A549 (cell line): ENCODE measurements at regions not wholly inside any gene's neighbourhood (a gene's known extent, or its start where the extent isn't known, plus 50 kb on each side); places are given as distances from the start of the nearest gene placed in this dataset.

Source experiments
- CTCF ChIP-seq: fragments of >200 bp; sonication (Bioruptor Twin); formaldehyde crosslinking; IDR thresholded peaks from 3 replicates; pipeline ENCODE4 v1.5.1; 2016
- ELK1 ChIP-seq: fragments of 150-350 bp; IDR thresholded peaks from 2 replicates; pipeline ENCODE4 v1.6.1; 2014; ENCODE audit warnings: low read depth, mild to moderate bottlenecking, low read length
- FOSL2 ChIP-seq, 2 experiments: fragments of 450-650 bp in 1 of 2; fragments of >200 bp in 1 of 2; sonication (Bioruptor Twin) in 1 of 2; formaldehyde crosslinking; IDR thresholded peaks; 2 replicates each; pipeline versions ENCODE4 v1.5.0 to v1.6.1; 2016 to 2020; ENCODE audit warnings: mild to moderate bottlenecking in 1 of 2, moderate library complexity in 1 of 2
- HDAC2 ChIP-seq: fragments of 200-600 bp; sonication (generic); IDR thresholded peaks from 2 replicates; pipeline ENCODE4 v1.6.1; 2016
- POLR2A ChIP-seq: IDR thresholded peaks from 2 replicates; pipeline ENCODE4 v1.6.1; 2012; ENCODE audit warnings: mild to moderate bottlenecking, low read length
- RAD21 ChIP-seq, 2 experiments: fragments of >200 bp in 1 of 2; sonication (Bioruptor Twin) in 1 of 2; formaldehyde crosslinking in 1 of 2; IDR thresholded peaks in 1 of 2; conservative IDR thresholded peaks in 1 of 2; 2 replicates in 1 of 2; 3 replicates in 1 of 2; pipeline ENCODE4 v1.6.1; 2012 to 2018; ENCODE audit warnings: inconsistent platforms in 1 of 2
- RFX5 ChIP-seq: fragments of 450-650 bp; IDR thresholded peaks from 2 replicates; pipeline ENCODE4 v1.7.1; 2014; ENCODE audit warnings: antibody characterized with exemption, mild to moderate bottlenecking, moderate library complexity
- SMC3 ChIP-seq: fragments of >200 bp; sonication (Bioruptor Twin); formaldehyde crosslinking; IDR thresholded peaks from 3 replicates; pipeline ENCODE4 v1.6.1; 2018; ENCODE audit warnings: inconsistent platforms
- ZC3H11A ChIP-seq: fragments of 450-650 bp; IDR thresholded peaks from 2 replicates; pipeline ENCODE4 v1.6.1; 2014; ENCODE audit warnings: antibody characterized with exemption, mild to moderate bottlenecking
- TF ChIP-seq, protein P1 (sequence below): fragments of 200-600 bp; sonication (generic); IDR thresholded peaks from 2 replicates; pipeline ENCODE4 v1.6.1; 2016; ENCODE audit warnings: antibody characterized with exemption, mild to moderate bottlenecking, moderate library complexity

DNA sequence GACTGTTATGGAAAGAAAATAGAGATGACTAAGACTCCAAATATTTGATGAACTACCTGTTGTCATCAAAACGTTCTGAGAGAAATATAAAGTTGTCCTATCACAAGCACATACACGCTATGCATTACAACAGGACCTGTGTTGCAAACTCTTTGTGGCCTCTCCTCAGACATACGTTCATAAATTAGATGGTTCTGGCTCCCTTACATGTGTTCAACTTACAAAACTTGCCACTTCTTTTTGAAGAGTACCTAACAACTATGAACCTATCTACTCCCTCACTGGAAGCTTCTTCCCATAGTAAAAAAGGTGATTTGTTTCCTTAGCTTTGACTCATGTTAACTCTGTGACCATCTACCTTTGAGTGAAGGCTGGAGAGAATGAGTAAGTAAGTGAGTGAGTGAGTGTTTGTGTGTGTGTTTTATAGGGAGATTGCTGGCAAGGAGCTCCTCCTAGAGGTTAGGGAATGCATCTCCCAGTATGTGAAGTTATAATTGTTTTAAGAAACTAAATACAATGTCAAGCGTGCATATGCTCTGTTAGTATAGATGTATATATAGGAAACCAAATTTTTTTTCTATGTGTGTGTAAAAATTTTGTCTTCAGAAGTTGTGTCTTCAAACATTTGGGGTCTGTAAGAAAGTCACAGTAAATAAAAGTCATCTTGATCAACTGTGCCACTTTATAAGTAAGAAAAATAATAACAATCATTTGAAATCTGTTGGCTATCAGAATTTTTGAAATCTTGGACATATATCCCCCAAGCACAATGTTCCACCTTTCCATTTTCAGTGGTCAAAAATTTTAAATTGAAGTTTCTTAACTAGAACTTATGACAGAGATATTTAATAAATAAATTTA lies 1211.1 kb upstream of the GJE1 start:
- peak; percentile 56 for TF ChIP-seq CTCF
- TF ChIP-seq RAD21 (conservative IDR thresholded peaks at IDR 0.05 in 1 of 2, IDR thresholded peaks at IDR 0.05 in 1 of 2) = peak; percentile 71 to 78
- TF ChIP-seq POLR2A = no peak
- no peak for TF ChIP-seq RFX5
- no peak for TF ChIP-seq ZC3H11A
- TF ChIP-seq HDAC2 = no peak
- TF ChIP-seq SMC3 = peak; percentile 63
- TF ChIP-seq, protein P1, sequence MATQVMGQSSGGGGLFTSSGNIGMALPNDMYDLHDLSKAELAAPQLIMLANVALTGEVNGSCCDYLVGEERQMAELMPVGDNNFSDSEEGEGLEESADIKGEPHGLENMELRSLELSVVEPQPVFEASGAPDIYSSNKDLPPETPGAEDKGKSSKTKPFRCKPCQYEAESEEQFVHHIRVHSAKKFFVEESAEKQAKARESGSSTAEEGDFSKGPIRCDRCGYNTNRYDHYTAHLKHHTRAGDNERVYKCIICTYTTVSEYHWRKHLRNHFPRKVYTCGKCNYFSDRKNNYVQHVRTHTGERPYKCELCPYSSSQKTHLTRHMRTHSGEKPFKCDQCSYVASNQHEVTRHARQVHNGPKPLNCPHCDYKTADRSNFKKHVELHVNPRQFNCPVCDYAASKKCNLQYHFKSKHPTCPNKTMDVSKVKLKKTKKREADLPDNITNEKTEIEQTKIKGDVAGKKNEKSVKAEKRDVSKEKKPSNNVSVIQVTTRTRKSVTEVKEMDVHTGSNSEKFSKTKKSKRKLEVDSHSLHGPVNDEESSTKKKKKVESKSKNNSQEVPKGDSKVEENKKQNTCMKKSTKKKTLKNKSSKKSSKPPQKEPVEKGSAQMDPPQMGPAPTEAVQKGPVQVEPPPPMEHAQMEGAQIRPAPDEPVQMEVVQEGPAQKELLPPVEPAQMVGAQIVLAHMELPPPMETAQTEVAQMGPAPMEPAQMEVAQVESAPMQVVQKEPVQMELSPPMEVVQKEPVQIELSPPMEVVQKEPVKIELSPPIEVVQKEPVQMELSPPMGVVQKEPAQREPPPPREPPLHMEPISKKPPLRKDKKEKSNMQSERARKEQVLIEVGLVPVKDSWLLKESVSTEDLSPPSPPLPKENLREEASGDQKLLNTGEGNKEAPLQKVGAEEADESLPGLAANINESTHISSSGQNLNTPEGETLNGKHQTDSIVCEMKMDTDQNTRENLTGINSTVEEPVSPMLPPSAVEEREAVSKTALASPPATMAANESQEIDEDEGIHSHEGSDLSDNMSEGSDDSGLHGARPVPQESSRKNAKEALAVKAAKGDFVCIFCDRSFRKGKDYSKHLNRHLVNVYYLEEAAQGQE = no peak
- TF ChIP-seq ELK1 = no peak
- TF ChIP-seq FOSL2 (IDR thresholded peaks at IDR 0.05) = no peak
- no peak for TF ChIP-seq FOSL2 (CRISPR knock-in tag; IDR thresholded peaks at IDR 0.05)
